Heart left ventricle (tissue), 16 donors: ENCODE measurements at regions not wholly inside any gene's neighbourhood (a gene's known extent, or its start where the extent isn't known, plus 50 kb on each side); places are given as distances from the start of the nearest gene placed in this dataset.

Source experiments
- ATAC-seq, 4 donors: fragments of 200-7000 bp; cut with Tn5 transposase; one replicate each; pipeline ENCODE4 v1.9.1; 2020 to 2022; ENCODE audit warnings: moderate library complexity in 4 of 4, mild to moderate bottlenecking in 3 of 4, moderate number of reproducible peaks in 1 of 4
- DNase-seq, 5 donors: peaks; one replicate each; pipeline ENCODE4 v3.0.0-alpha.2; 2020
- H3K27ac ChIP-seq, 12 donors: fragments of 200-600 bp; sonication (generic) in 4 of 12; one replicate each; pipeline versions ENCODE4 v1.5.0 to v1.8.0; 2016 to 2022; ENCODE audit warnings: mild to moderate bottlenecking in 2 of 12
- H3K27me3 ChIP-seq, 9 donors: fragments of 200-600 bp; sonication (generic) in 2 of 9; one replicate each; pipeline versions ENCODE4 v1.5.1 to v1.8.0; 2016 to 2022; ENCODE audit warnings: mild to moderate bottlenecking in 3 of 9
- H3K36me3 ChIP-seq, 9 donors: fragments of 200-600 bp; sonication (generic) in 2 of 9; one replicate each; pipeline versions ENCODE4 v1.5.0 to v1.8.0; 2018 to 2022; ENCODE audit warnings: mild to moderate bottlenecking in 2 of 9
- H3K4me1 ChIP-seq, 12 donors: fragments of 200-600 bp; sonication (generic) in 4 of 12; one replicate each; pipeline versions ENCODE4 v1.5.0 to v1.8.0; 2016 to 2022; ENCODE audit warnings: mild to moderate bottlenecking in 3 of 12
- H3K4me3 ChIP-seq, 12 donors: fragments of 200-600 bp; sonication (generic) in 4 of 12; one replicate each; pipeline versions ENCODE4 v1.5.0 to v1.8.0; 2017 to 2022; ENCODE audit warnings: mild to moderate bottlenecking in 9 of 12, moderate library complexity in 4 of 12
- H3K9me3 ChIP-seq, 12 donors: fragments of 200-600 bp; sonication (generic) in 4 of 12; one replicate each; pipeline versions ENCODE4 v1.5.0 to v1.8.0; 2016 to 2022; ENCODE audit warnings: mild to moderate bottlenecking in 1 of 12
- POLR2A ChIP-seq, 2 donors: fragments of 450-650 bp; IDR thresholded peaks; one replicate each; pipeline ENCODE4 v1.6.1; 2017; ENCODE audit warnings: antibody characterized with exemption in 2 of 2, mild to moderate bottlenecking in 2 of 2, moderate library complexity in 2 of 2
- WGBS, 4 donors: extraction: QIAGEN DNeasy Blood & Tissue Kit in 2 of 4; methylation state at CpG; one replicate each; pipeline versions ENCODE4 v1.1.5 to v1.1.7; 2013 to 2018; 5-methylcytosine and 5-hydroxymethylcytosine counted together
- intact Hi-C, 10 donors: fragments of 100-400 bp; cut with DNase I; formaldehyde crosslinking; loops; one replicate each; pipeline versions ENCODE4 v1.11.1 to v1.14.2; 2022
- TF ChIP-seq, protein P1 (sequence below), 12 donors: fragments of 200-600 bp; sonication (generic) in 4 of 12; IDR thresholded peaks; one replicate each; pipeline versions ENCODE4 v1.5.0 to v1.8.0; 2018 to 2022; ENCODE audit warnings: antibody characterized with exemption in 12 of 12, mild to moderate bottlenecking in 5 of 12
- donor health status: ischemic (EF 13 %, LVEDD 7.1; RV severe dilation, severe dysfunction).
- donor health status: healthy with polysubstance abuse.
- donor health status: DM: no; HTN: yes; CAD: no.
- donor health status: DM: no; HTN: no; CAD: no.
- donor health status: ischemic (EF 25% LVEDD 6.9; RV normal size, moderate dysfunction).
- donor health status: ischemic (EF 25% LVEDD 5.7; RV mildly dilated, moderate dysfunction).
- donor health status: healthy.
- donor health status: DM: yes; HTN: yes; CAD: no.
- donor health status: ischemic (EF 35%, LVEDD 5.7; RV mildly dilated, moderate dysfunction).
- donor health status: nonischemic (EF 11% LVEDD 7.7; RV severe dilation, severe dysfunction).
- donor health status: DM: yes; HTN: yes; CAD: no.
- donor health status: PGD.
- donor health status: ischemic (EF 29% LVEDD 5.4; RV normal size, mild dysfunction).
- donor health status: nonischemic (EF 23%, LVEDD 6.1; RV moderate dilation, normal function).

DNA sequence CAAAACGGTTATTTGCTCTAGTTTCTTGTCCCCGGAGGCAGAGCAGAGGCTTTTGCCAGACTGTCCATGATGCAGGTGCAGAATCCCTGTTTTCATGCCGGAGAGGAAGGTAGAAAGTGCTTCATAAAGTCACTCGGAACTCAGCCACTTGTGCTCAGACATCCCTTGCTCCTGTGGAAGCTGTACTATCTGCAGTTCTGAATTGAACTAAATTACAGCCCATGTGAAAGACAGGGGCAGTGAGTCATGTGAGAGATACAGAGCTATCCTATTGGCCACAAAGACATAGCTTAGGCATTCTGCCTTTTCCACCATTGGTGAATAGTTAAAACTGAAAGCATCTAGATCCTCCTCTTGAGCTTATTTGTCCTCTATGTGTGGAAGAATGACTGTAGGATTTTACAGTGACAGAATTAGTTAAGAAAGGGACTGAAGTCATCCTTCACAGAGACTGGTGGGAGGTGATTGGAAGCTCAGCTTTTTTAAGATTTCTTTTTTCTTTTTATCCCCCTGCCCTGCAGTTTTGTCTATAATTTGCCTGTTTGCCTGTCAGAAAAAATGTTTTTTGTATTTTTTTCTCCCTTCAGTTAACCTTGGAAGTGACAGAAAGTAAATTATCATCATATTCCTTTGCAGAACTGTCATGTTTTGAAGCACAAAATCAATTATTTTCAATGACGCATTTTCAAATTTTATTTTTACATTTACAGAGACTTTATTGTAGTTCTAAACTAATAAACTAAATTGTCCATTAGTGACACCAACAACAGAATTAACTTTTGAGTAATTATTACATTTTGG lies 298.6 kb downstream of the PTPRC start:
- 16 to 19% (median 18%) methylated on average over 5 of the region's 5 CpGs for WGBS, 4 donors
- peak overlapping the region; percentile 33 to 75 (median 62) for H3K4me3 ChIP-seq
- no peaks in the 10 kb centered on the region for H3K9me3 ChIP-seq
- peak; percentile 96 to 99 (median 98) for ATAC-seq
- DNase-seq = peak in 4 of 5 donors; percentile 27 to 72 (median 45)
- TF ChIP-seq, protein P1, sequence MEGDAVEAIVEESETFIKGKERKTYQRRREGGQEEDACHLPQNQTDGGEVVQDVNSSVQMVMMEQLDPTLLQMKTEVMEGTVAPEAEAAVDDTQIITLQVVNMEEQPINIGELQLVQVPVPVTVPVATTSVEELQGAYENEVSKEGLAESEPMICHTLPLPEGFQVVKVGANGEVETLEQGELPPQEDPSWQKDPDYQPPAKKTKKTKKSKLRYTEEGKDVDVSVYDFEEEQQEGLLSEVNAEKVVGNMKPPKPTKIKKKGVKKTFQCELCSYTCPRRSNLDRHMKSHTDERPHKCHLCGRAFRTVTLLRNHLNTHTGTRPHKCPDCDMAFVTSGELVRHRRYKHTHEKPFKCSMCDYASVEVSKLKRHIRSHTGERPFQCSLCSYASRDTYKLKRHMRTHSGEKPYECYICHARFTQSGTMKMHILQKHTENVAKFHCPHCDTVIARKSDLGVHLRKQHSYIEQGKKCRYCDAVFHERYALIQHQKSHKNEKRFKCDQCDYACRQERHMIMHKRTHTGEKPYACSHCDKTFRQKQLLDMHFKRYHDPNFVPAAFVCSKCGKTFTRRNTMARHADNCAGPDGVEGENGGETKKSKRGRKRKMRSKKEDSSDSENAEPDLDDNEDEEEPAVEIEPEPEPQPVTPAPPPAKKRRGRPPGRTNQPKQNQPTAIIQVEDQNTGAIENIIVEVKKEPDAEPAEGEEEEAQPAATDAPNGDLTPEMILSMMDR (IDR thresholded peaks at IDR 0.05) = no peak
- peak in 1 of 2 donors; percentile 84 for TF ChIP-seq POLR2A (IDR thresholded peaks at IDR 0.05)
- peak overlapping the region; percentile 11 to 91 (median 74) for H3K27ac ChIP-seq
- H3K36me3 ChIP-seq = no peaks in the 10 kb centered on the region
- H3K27me3 ChIP-seq = no peaks in the 10 kb centered on the region
- intact Hi-C loops = loop anchor here in 4 of 10 donors (5.0 to 10.0 kb wide), 3 partner anchors 153 to 163 kb away; no protein-coding TSS in a partner anchor
- peaks cover 0 to 28% (median 17%) of the 10 kb centered on the region in 12 donors for H3K4me1 ChIP-seq

DNA sequence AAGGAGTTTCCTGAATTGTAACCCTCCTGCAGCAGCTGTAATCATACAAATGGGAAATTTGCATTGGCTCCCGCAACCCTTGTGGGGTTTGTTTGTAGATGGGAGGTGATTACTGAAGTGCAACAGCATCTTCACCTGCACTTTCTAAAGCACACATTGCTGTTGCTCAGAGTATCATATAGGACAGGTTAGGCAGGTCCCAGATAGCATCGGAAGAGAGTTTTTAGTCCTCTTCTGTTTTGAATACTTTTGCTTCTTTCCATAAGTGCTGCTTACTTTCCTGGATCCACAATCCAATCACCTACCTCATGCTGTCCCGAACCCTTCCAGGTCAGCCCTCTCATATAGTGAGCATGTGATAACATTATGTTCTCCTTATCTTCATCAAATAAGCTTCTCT lies 300.4 kb downstream of the PTPRC start:
- ATAC-seq (no peak), DNase-seq (no peak)
- Histone ChIP-seq H3K27me3 (no peaks in the 10 kb centered on the region), H3K4me1 (peaks cover 0 to 15% (median 9%) of the 10 kb centered on the region in 12 donors), H3K9me3 (no peaks in the 10 kb centered on the region), H3K36me3 (no peaks in the 10 kb centered on the region), H3K4me3 (no peak overlapping the region), H3K27ac (no peak overlapping the region)
- intact Hi-C loops = loop anchor here in 4 of 10 donors (5.0 to 10.0 kb wide), 3 partner anchors 154 to 164 kb away; no protein-coding TSS in a partner anchor
- TF ChIP-seq, protein P1 (IDR thresholded peaks at IDR 0.05) = no peak
- no peak for TF ChIP-seq POLR2A (IDR thresholded peaks at IDR 0.05)
- 96 to 98% (median 98%) methylated on average over 3 of the region's 3 CpGs for WGBS, 4 donors

DNA sequence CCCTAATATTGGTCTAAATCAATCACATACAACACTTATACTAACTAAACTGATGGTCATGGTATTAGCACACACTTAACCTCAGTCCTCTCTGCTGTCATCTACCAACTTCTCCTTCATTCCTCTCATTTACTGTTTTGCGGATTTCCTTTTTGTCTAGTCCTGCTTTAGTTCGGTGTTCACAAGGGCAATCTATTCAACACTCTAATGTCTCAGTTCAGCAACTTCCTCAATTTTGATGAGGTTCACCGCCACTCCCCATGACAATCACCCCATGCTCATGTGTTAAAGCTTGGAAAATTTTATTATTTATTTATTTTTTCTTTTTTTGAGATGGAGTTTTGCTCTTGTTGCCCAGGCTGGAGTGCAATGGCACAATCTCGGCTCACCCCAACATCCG lies 301.1 kb downstream of the PTPRC start:
- TF ChIP-seq POLR2A (IDR thresholded peaks at IDR 0.05) = no peak
- TF ChIP-seq, protein P1 (IDR thresholded peaks at IDR 0.05) = no peak
- Histone ChIP-seq H3K36me3 (no peaks in the 10 kb centered on the region), H3K27me3 (no peaks in the 10 kb centered on the region), H3K4me1 (peaks cover 0 to 8% (median 4%) of the 10 kb centered on the region in 12 donors), H3K4me3 (no peak overlapping the region), H3K27ac (no peak overlapping the region), H3K9me3 (no peaks in the 10 kb centered on the region)
- 94 to 97% (median 96%) methylated on average over 5 of the region's 5 CpGs for whole genome bisulfite sequencing, 4 donors
- DNase-seq (no peak), ATAC-seq (no peak)
- intact Hi-C loops = loop anchor here in 4 of 10 donors (5.0 to 10.0 kb wide), 3 partner anchors 155 to 165 kb away; no protein-coding TSS in a partner anchor

DNA sequence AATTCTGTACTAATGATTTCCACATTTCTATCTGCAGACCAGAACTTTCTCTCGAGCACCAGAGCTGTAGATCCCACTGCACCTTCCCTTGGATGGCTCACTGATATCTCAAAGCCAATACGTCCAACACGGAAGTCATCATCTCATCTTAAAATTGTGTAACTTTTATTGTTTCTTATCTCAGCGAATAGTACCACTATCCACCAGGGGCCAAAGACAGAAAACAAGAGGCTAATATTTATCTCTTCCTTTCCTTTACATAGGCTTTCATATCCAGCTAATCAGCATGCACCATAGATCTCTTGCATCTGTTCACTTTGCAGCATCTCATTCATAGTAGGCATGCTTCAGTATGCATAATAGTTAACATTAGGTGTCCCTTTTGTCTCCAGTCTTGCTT lies 303.6 kb downstream of the PTPRC start:
- Histone ChIP-seq H3K27ac (no peak overlapping the region), H3K9me3 (no peaks in the 10 kb centered on the region), H3K4me1 (peaks cover 0 to 7% (median 0%) of the 10 kb centered on the region in 12 donors), H3K4me3 (no peak overlapping the region), H3K36me3 (no peaks in the 10 kb centered on the region), H3K27me3 (no peaks in the 10 kb centered on the region)
- intact Hi-C loops = no loop called here
- no peak for DNase-seq
- TF ChIP-seq, protein P1 (IDR thresholded peaks at IDR 0.05) = no peak
- TF ChIP-seq POLR2A (IDR thresholded peaks at IDR 0.05) = no peak
- 86 to 88% (median 87%) methylated on average over 4 of the region's 4 CpGs for WGBS, 4 donors
- ATAC-seq = no peak
